TTC549 (cell line): ENCODE measurements at regions not wholly inside any gene's neighbourhood (a gene's known extent, or its start where the extent isn't known, plus 50 kb on each side); places are given as distances from the start of the nearest gene placed in this dataset.

Experiments
- FAIRE-seq: peaks from 2 replicates; lab custom pipeline; 2012; peaks lifted over from hg19 to GRCh38; lab: Jason Lieb, UNC

GRCh38 chr5:126062398-126063221, 360.6 kb upstream of the GRAMD2B start:
- no peak for FAIRE-seq

- FAIRE-seq, result no peak
Measured at GRCh38 chr5:126065061-126065460, 358.1 kb upstream of the GRAMD2B start.

GRCh38 chr5:126066836-126067235, 356.4 kb upstream of the GRAMD2B start:
- no peak for FAIRE-seq

- FAIRE-seq, result no peak
Measured at GRCh38 chr5:126067404-126067803, 355.8 kb upstream of the GRAMD2B start.

GRCh38 chr5:126069329-126069728, 353.9 kb upstream of the GRAMD2B start:
- no peak for FAIRE-seq

GRCh38 chr5:126070481-126070880, 352.7 kb upstream of the GRAMD2B start:
- FAIRE-seq, result no peak

GRCh38 chr5:126074538-126074937, 348.7 kb upstream of the GRAMD2B start:
- no peak for FAIRE-seq

- no peak for FAIRE-seq
Measured at GRCh38 chr5:126079266-126079665, 343.9 kb upstream of the GRAMD2B start.

- FAIRE-seq, result no peak
Measured at GRCh38 chr5:126081209-126081608, 342.0 kb upstream of the GRAMD2B start.

GRCh38 chr5:126093041-126093440, 330.2 kb upstream of the GRAMD2B start:
- no peak for FAIRE-seq

- FAIRE-seq, result no peak
Measured at GRCh38 chr5:126093718-126094117, 329.5 kb upstream of the GRAMD2B start.

- FAIRE-seq, result no peak
Measured at GRCh38 chr5:126094991-126095390, 328.2 kb upstream of the GRAMD2B start.

GRCh38 chr5:126096442-126097006, 326.7 kb upstream of the GRAMD2B start:
- no peak for FAIRE-seq

- FAIRE-seq, result no peak
Measured at GRCh38 chr5:126097876-126098275, 325.3 kb upstream of the GRAMD2B start.

- FAIRE-seq, result no peak
Measured at GRCh38 chr5:126098330-126099017, 324.7 kb upstream of the GRAMD2B start.

GRCh38 chr5:126099077-126099476, 324.1 kb upstream of the GRAMD2B start:
- no peak for FAIRE-seq

GRCh38 chr5:126100767-126101166, 322.4 kb upstream of the GRAMD2B start:
- no peak for FAIRE-seq

GRCh38 chr5:126101901-126102300, 321.3 kb upstream of the GRAMD2B start:
- no peak for FAIRE-seq

- peak; percentile 7 for FAIRE-seq
Measured at GRCh38 chr5:126103050-126103449, 320.2 kb upstream of the GRAMD2B start.

GRCh38 chr5:126103868-126104267, 319.3 kb upstream of the GRAMD2B start:
- no peak for FAIRE-seq

GRCh38 chr5:126104341-126104740, 318.9 kb upstream of the GRAMD2B start:
- no peak for FAIRE-seq

- no peak for FAIRE-seq
Measured at GRCh38 chr5:126104951-126105350, 318.3 kb upstream of the GRAMD2B start.

- no peak for FAIRE-seq
Measured at GRCh38 chr5:126106029-126106428, 317.2 kb upstream of the GRAMD2B start.
